Sciatic nerve (tissue), 2 donors: ENCODE measurements at regions not wholly inside any gene's neighbourhood (a gene's known extent, or its start where the extent isn't known, plus 50 kb on each side); places are given as distances from the start of the nearest gene placed in this dataset.

ENCODE experiments used
- ATAC-seq: fragments of 200-7000 bp; cut with Tn5 transposase; one replicate; pipeline ENCODE4 v1.9.1; 2020; ENCODE audit warnings: mild to moderate bottlenecking, moderate library complexity
- DNase-seq: peaks from one replicate; pipeline ENCODE4 v3.0.0-alpha.2; 2020; ENCODE audit warnings: low spot score
- intact Hi-C: fragments of 100-400 bp; cut with DNase I; formaldehyde crosslinking; loops from one replicate; pipeline ENCODE4 v1.14.2; 2022
- donor health status: DM: no; HTN: no; CAD: no.
- donor health status: DM: no; HTN: no; CAD: no.

DNA sequence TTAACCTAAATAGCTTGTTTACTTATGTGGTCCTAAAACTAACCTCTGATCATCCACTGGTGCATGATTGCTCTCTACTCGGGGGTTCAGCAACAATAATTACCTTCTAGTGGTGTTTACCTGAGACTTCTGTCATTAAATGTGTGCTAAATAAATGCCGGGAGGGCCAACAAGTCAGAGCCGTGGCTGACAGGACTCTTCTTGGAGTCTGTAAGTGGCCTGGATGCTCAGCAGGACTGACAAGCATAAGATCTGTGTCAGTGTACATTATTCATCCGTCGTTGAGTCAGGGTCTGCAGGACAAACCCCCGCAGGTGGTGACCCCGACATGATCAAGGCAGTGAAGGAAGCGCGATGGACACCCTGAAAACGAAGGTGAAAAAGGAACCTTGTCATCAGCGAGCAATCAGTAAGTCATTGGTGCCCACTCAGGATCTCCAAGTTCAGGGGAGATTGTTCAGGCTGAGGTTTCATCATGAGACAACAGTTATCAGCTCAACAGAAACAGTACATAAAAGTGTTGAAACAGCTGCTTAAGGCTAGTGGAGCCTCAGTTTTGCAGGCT, 1466.9 kb downstream of the UQCRFS1 start:
- DNase-seq (peak; percentile 37), ATAC-seq (no peak)
- intact Hi-C loops = no loop called here

DNA sequence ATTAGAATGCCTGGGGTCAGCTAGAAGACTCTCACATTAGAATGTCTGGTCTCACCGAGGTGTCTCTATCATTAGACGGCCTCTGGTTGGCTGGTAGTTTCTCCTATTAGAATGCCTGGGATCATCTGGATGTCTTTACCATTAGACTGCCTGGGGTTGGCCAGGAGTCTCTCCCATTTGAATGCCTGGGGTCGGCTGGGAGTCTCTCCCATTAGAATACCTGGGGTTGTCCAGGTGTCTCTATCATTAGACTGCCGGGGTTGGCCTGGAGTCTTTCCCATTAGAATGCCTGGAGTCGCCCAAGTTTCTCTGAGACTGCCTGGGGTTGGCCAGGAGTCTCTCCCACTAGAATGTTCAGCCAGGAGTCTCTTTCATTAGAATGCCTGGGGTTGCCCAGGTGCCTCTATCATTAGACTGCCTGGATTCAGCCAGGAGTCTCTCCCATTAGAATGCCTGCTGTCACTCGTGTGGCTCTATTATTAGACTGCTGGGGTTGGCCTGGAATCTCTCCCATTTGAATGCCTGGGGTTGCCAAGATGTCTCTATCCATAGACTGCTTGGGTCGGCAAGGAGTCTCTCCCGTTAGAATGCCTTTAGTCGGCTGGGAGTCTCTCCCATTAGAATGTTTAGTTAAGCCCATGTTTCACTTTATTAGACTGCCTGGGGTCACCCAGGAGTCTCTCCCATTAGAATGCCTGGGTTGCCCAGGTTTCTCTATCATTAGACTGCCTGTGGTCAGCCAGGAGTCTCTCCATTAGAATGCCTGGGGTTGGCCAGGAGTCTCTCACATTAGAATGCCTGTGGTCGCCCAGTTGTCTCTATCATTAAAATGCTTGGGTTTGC, 1467.8 kb downstream of the UQCRFS1 start:
- ATAC-seq (no peak), DNase-seq (peak; percentile 17)
- intact Hi-C loops = no loop called here

GRCh38 chr19:27742041-27742440, 1470.9 kb downstream of the UQCRFS1 start:
- ATAC-seq (no peak), DNase-seq (peak; percentile 6)
- intact Hi-C loops = no loop called here

DNA sequence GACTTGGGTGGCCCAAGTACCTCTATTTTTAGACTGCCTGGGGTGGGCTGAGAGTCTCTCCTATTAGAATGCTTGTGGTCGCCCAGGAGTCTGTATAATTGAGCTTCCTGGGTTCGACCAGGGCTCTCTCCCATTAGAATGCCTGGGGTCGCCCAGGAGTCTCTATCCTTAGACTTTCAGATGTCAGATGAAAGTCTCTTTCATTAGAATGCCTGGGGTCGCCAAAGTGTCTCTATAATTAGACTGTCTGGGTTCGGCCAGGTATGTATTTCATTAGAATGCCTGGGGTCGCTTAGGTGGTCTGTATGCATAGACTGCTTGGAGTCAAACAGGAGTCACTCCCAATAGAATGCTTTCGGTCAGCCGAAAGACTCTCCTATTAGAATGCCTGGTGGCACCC, 1471.7 kb downstream of the UQCRFS1 start:
- intact Hi-C loops = no loop called here
- DNase-seq = peak; percentile 15
- no peak for ATAC-seq

- DNase-seq (peak; percentile 2), ATAC-seq (no peak)
- intact Hi-C loops = no loop called here
Observed at GRCh38 chr19:27740396-27740795, 1472.6 kb downstream of the UQCRFS1 start.

GRCh38 chr19:27738569-27739193, 1474.3 kb downstream of the UQCRFS1 start:
- no peak for ATAC-seq
- intact Hi-C loops = no loop called here
- no peak for DNase-seq

DNA sequence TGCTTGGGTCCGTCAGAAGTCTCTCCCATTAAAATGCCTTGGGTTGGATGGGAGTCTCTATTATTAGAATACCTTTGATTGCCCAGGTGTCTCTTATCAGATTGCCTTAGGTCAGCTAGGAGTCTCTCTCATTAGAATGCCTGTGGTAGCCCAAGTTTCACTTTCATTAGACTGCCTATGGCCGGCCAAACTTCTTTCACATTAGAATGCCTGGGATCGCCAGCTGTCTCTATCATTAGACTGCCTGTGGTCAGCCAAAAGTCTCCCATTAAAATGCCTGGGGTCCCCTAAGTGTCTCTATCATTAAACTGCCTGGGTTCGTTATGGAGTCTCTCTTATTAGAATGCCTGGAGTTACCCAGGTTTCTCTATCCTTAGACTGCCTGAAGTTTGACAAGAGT, 1476.7 kb downstream of the UQCRFS1 start:
- no peak for ATAC-seq
- intact Hi-C loops = no loop called here
- DNase-seq = peak; percentile 8

DNA sequence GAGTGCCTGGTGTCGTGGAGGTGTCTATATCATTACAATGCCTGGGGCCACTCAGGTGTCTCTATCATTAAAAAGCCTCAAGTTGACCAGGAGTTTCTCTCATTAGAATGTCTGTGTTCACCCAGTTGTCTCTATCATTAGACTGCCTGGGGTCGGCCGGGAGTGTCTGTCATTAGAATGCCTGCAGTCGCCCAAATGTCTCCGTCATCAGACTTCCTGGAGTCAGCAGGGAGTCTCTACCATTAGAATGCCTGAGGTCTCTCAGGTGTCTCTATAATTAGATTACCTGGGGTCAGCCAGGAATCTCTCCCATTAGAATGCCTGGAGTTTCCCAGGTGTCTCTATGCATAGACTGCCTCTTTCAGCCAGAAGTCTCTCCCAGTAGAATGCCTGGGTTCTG, 1477.6 kb downstream of the UQCRFS1 start:
- ATAC-seq = no peak
- intact Hi-C loops = no loop called here
- DNase-seq = no peak

- intact Hi-C loops = no loop called here
- ATAC-seq (no peak), DNase-seq (no peak)
Observed at GRCh38 chr19:27734496-27735220, 1478.3 kb downstream of the UQCRFS1 start.

DNA sequence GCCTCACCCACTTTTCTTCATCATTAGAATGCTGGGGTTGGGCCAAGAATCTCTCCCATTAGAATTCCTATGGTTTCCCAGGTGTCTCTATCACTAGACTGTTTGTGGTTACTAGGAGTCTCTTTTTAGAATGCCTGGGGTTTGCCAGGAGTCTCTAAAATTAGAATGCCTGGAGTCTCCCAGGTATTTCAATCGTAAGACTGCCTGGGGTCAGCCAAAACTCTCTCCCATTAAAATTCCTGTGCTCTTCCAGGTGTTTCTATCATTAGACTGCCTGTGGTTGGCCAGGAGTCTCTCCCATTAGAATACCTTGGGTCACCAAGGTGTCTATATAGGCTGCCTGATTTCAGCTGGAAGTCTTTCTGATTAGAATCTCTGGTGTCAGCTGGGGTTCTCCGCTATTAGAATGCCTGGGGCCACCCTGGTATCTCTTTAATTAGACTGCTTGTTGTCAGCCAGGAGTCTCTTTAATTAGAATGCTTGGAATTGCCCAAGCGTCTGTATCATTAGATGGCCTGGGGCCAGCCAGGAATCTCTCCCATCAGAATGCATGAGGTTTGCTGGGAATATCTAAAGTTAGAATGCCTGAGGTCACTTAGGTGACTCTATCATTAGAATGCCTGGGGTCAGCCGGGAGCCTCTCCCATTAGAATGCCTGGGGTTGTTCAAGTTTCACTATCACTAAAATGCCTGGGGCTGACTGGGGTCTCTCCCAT, 1479.2 kb downstream of the UQCRFS1 start:
- no peak for DNase-seq
- intact Hi-C loops = no loop called here
- no peak for ATAC-seq

DNA sequence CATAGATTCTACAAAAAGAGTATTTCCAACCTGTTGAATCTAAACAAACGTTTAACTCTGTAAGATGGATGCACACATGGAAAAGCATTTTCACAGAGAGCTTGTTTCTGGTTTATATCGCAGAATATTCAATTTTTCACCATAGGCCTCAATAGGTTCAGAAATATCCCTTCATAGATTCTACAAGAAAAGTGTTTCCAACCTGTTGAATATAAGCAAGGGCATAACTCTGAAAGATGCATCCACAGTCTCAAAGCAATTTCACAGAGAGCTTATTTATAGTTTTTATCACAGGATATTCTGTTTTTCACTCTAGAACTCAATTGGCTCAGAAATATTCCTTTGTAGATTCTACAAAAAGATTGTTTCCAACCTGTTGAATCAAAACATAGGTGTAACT, 1483.6 kb downstream of the UQCRFS1 start:
- DNase-seq = no peak
- ATAC-seq = no peak
- intact Hi-C loops = no loop called here

DNA sequence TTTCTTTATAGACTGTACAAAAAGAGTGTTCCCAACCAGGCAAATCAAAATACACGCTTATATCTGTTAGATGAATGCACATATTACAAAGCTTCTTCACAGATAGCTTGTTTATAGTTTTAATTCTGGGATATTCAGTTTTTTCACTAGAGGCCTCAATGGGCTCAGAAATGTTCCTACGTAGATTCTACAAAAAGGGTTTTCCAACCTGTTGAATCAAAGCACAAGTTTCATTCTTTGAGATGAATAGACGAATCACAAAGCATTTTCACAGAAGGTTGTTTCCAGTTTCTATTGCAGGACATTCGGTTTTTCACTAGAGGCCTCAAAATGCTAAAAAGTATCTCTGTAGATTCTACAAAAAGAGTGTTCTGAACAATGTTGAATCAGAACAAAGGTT, 1490.3 kb downstream of the UQCRFS1 start:
- ATAC-seq (no peak), DNase-seq (no peak)
- intact Hi-C loops = no loop called here

DNA sequence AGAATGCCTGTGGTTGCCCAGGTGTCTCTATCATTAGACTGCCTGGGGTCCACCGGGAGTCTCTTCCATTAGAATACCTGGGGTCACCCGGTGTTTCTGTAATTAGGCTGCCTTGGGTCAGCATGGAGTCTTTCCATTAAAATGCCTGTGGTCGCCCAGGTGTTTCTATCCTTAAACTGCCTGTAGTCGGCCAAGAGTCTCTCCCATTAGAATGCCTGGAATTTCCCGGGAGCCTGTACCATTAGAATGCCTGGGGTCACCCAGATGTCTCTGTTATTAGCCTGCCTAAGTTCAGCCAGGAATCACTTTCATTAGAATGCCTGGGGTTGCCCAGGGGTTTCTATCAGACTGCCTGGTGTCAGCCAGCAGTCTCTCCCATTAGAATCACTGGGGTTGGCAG, 1492.8 kb downstream of the UQCRFS1 start:
- ATAC-seq = no peak
- no peak for DNase-seq
- intact Hi-C loops = no loop called here

- intact Hi-C loops = no loop called here
- ATAC-seq = no peak
- no peak for DNase-seq
Observed at GRCh38 chr19:27719034-27719433, 1493.9 kb downstream of the UQCRFS1 start.

GRCh38 chr19:27718234-27718633, 1494.7 kb downstream of the UQCRFS1 start:
- DNase-seq = no peak
- intact Hi-C loops = no loop called here
- no peak for ATAC-seq

- DNase-seq = no peak
- intact Hi-C loops = no loop called here
- ATAC-seq = no peak
Observed at GRCh38 chr19:27717825-27718224, 1495.1 kb downstream of the UQCRFS1 start.

GRCh38 chr19:27716922-27717321, 1496.0 kb downstream of the UQCRFS1 start:
- no peak for ATAC-seq
- intact Hi-C loops = no loop called here
- no peak for DNase-seq

DNA sequence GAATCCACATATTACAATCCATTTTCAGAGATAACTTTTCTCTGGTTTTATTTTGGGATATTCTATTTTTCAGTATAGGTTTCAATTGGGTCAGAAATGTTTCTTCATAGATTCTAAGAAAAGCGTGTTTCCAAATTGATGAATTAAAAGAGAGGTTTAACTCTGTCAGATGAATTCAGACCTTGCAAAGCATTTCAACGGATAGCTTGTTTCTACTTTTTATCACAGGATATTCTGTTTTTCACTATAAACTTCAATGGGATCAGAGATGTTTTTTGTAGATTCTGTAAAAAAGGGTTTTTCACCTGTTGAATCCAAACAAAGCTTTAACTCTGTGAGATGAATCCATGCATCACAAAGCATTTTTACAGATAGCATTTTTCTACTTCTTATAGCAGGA, 1498.1 kb downstream of the UQCRFS1 start:
- intact Hi-C loops = no loop called here
- ATAC-seq (no peak), DNase-seq (no peak)

DNA sequence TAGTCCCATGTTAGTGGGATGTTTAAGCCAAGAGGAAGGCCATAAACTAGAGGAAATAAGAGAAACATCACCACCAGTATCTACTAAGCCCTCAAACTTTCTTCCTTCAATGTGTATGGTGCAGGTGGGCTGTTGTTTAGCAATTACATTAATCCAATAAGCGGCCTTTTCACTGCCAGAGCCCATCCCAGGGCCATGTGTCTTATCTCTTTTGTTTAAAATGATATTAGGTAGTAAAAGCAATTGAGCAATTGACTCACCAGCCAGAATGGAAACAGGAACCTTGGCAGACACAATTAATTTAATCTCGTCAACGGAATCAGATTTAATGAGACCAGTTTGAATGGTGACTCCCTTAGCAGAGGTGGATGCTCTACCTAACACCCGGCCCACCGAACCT, 1503.5 kb downstream of the UQCRFS1 start:
- ATAC-seq (no peak), DNase-seq (no peak)
- intact Hi-C loops = no loop called here
